Umbilical cord (tissue), 1 donor: ENCODE measurements at regions not wholly inside any gene's neighbourhood (a gene's known extent, or its start where the extent isn't known, plus 50 kb on each side); places are given as distances from the start of the nearest gene placed in this dataset.
"Not testable (repeated sequence)": the region's sequence is repeated elsewhere in the genome, so short reads cannot be mapped to it uniquely, and the experiment has no call there.

ENCODE experiments used
- DNase-seq: peaks from one replicate; pipeline ENCODE4 v3.0.0-alpha.2; 2015; ENCODE audit warnings: low spot score

DNA sequence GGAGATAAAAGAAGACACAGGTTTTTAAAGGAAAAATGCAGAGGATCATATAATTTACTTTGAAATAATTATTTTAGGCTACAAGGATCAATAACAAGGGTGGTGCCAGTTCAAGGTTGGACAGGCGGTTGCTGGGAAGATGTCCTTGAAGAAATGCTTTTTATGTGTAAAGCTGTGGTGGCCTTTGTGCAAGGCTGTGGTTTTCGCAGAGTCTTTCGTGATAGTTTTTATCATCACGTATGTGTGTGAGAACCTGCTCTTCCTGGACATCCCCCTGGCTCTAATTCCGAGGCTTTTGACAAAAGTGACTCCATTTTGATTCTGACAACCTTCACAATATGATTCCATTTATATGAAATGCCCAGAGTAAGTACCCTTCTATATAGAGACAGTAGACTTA is 85.8 kb upstream of the COG2 start:
- no peak for DNase-seq

DNA sequence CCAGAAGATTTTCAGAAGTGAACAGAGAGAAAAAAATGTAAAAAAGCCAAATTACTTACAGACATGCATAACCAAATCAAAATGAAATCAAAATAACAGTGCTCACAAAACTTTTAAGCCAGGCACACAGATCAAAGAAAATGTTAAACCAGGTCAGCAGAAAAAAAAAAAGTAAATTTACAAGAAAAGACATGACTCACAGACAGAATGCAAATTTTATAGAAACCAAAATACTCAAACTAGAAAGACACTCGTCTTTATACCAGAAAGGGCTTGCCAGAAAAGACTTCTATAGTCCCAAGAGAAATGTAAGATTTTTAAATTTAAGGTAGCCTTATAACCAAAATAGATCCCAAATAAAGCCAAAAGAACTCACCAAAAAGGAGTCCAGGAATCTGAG is 86.5 kb upstream of the COG2 start:
- DNase-seq: no peak

DNA sequence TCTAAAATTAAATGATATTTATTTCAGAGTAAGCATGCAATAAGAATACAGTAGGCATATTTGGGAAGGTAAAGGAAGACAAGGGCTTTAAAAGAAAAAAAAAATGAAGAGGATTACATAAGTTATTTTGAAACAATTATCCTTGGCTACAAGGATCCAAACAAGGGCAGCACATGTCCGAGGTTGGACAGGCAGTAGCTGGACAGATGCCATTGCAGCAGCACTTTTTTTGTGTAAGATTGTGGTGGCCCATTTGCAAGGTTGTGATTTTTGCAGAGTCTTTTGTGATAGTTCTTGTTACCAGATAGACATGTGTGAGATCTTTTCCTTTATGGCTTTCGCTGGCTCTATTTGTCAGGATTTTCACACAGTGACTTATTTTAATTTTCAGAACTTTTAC is 89.4 kb upstream of the COG2 start:
- DNase-seq: no peak

GRCh38 chr1:230550945-230551344 is 91.3 kb upstream of the COG2 start:
- DNase-seq: not testable (repeated sequence)

GRCh38 chr1:230550428-230550827 is 91.9 kb upstream of the COG2 start:
- no peak for DNase-seq

DNA sequence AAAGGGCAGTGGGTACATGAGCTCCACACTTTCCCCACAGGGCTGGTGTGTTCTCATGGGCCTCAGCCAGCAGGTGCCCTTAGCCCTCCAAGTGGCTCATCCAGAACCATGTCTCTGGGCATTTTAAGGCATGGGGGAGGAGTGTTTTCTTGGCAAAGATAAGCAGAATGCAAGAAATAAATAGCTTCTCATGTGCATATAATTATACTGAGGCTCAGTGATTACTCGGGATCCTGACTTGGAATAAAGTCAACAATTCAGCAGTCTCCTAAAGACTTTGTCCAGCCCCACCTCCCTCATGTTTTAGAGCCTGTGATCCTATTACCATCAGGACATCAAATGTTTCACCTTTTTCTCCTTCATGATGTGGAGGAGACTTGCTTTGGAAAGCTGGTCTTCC is 92.7 kb upstream of the COG2 start:
- DNase-seq: no peak

- DNase-seq: no peak
These were observed 93.3 kb upstream of the COG2 start for GRCh38 chr1:230548997-230549396.

DNA sequence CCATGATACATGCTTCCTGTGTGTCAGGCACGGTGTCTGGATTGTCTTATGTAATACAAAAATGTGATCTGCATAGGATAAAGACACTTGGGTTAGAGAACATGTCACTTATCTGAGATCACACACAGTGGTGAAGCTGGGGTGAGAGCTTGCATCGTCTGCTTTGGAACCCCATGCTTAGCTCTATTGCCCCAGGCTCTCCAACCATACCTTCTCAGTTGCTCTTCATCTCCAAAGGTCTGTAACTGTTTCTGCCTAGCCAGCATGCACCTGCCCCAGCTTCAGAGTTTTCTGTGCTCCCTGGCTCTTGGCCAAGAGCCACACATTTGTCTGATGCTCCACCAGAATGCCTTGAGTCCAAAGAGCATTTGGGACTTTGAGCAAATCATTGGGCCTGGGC is 93.9 kb upstream of the COG2 start:
- DNase-seq: no peak

- DNase-seq: no peak
These were observed 97.1 kb upstream of the COG2 start for GRCh38 chr1:230545181-230545580.

- no peak for DNase-seq
These were observed 97.5 kb upstream of the COG2 start for GRCh38 chr1:230544758-230545157.

DNA sequence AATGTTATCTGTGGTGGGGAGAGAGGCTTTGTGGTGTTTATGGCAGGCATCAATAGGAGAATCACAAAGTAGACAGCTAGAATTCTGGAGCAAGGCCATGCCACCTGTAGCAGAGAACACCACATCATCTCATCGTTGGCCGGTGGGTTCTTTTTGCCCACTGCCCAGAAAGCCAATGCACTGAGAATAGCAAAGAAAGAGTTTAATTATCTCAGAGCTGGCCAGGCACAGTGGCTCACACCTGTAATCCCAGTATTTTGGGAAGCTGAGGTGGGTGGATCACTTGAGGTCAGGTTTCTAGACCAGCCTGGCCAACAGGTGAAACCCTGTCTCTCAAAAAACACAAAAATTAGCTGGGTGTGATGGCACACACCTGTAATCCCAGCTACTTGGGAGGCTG is 99.2 kb upstream of the COG2 start:
- no peak for DNase-seq

DNA sequence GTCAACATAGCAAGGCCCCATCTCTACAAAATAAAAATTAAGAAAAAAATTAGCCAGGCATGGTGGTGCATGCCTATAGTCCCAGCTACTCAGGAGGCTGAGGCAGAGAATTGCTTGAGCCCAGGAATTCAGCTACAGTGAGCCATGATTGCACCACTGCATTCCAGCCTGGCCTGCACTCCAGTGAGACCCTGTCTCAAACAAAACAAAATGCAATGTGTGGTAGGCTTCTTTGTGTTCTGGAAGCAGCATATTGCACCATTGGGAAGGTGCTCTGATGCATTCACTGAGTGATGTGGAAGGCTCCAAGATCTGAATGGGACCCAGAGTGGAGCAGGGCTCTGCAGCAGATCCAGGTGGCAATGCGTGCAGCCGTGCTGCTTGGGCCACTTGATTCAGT is 99.6 kb upstream of the COG2 start:
- no peak for DNase-seq

- no peak for DNase-seq
These were observed 100.2 kb upstream of the COG2 start for GRCh38 chr1:230542054-230542453.

GRCh38 chr1:230541306-230541705 is 101.0 kb upstream of the COG2 start:
- no peak for DNase-seq

DNA sequence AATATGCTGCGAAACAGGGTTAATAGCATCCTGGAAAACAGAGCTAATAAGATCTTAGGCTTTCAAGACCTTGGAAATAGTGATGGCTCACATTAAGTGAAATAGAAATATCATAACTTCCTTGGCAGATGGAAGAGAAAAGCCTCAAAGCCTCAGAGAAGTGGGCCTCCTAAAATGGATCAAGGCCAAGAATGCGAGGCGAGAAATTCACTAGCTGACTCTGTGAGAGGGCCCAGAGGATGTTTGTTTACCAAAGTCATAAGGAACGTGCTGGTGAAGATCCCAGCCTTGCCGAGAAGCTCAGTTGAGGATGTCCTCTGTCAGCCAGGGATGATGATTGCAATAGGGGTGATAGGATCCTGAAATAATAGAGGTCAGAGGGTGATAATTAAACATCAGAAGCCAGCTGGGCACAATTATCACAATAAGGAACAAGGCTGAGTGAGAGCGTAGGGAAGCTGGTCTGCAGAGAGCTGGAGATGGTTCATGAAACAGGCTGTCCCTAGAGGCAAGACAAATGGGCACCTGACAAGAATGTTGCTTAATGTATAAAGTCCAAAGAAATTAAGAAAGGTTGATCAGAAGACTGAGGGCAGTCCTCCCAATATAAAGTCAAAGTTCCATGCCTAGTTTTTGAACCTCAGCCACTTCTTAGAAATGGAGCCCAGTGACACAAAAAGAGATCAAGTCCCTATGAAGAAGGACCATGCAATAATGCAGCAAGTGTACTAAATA is 101.7 kb upstream of the COG2 start:
- no peak for DNase-seq

- no peak for DNase-seq
These were observed 104.8 kb upstream of the COG2 start for GRCh38 chr1:230537456-230537855.

GRCh38 chr1:230536641-230537155 is 105.6 kb upstream of the COG2 start:
- no peak for DNase-seq

GRCh38 chr1:230534224-230534623 is 108.1 kb upstream of the COG2 start:
- no peak for DNase-seq

- no peak for DNase-seq
These were observed 105.0 kb upstream of the PGBD5 start for GRCh38 chr1:230531103-230531502.

DNA sequence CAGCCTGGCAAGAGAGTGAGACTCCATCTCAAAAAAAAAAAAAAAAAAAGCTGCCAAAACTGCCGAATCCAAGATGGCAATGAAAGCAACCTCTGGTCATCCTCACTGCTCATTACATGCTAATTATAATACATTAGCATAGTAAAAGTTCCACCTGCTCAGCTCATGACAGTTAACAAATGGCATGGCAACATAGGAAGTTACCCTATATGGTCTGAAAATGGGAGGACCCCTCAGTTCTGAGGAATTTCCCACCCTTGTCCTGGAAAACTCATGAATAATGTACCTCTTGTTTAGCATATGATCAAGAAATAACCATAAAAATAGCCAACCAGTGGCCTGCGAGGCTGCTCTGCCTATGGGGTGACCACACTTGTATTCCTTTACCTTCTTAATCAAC is 93.1 kb upstream of the PGBD5 start:
- DNase-seq: no peak

GRCh38 chr1:230518511-230518910 is 92.4 kb upstream of the PGBD5 start:
- no peak for DNase-seq

- DNase-seq: no peak
These were observed 91.7 kb upstream of the PGBD5 start for GRCh38 chr1:230517786-230518185.

DNA sequence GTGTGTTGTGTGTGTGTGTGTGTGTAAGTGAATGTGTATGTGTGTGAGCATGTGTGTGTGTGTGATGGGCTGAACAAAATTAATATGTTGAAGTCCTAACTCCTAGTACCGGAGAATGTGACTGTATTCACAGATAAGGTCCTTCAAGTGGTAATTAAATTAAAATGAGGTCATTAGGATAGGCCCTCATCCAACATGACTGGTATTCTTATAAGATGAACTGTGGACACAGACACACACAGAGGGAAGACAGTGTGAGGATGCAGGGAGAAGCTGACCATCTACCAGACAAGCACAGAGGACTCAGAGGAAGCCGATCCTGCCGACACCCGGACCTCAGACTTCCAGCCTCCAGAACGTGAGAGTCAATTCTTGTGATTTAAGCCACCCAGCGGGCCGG is 91.2 kb upstream of the PGBD5 start:
- no peak for DNase-seq

GRCh38 chr1:230516889-230517288 is 90.8 kb upstream of the PGBD5 start:
- DNase-seq: no peak
